IMR-90 (cell line): ENCODE measurements at regions not wholly inside any gene's neighbourhood (a gene's known extent, or its start where the extent isn't known, plus 50 kb on each side); places are given as distances from the start of the nearest gene placed in this dataset.

Experiments used
- ATAC-seq: fragments of 200-7000 bp; cut with Tn5 transposase; 2 replicates; pipeline ENCODE4 v1.9.1; 2020; ENCODE audit warnings: low read depth, mild to moderate bottlenecking, moderate library complexity
- BruUV-seq: library from RNA; stranded (reverse); fragments of 400-500 nt; replicated peaks from 2 replicates; lab custom pipeline; 2021; lab: Mats Ljungman, UMichigan
- CTCF ChIA-PET: fragments of 300-600 bp; formaldehyde crosslinking; extraction: SDS; loops from one replicate; lab custom pipeline; 2021; ENCODE audit warnings: antibody characterized with exemption; lab: Yijun Ruan, JAX
- POLR2A ChIA-PET: fragments of 300-600 bp; sonication (Branson Sonifier 250); formaldehyde crosslinking; loops from one replicate; lab custom pipeline; 2022; ENCODE audit warnings: antibody characterized with exemption; ENCODE audit not compliant: unreplicated experiment; lab: Charles Lee
- DNase-seq: peaks from one replicate; pipeline ENCODE4 v3.0.0; 2013
- H2AFZ ChIP-seq: replicated peaks from 2 replicates; pipeline ENCODE3; 2013; ENCODE audit warnings: low read length, mild to moderate bottlenecking; ENCODE audit not compliant: poor library complexity
- H2AK5ac ChIP-seq: 2 replicates; pipeline ENCODE4 v1.6.1; 2013; ENCODE audit warnings: low read depth, low read length, inconsistent platforms
- H2AK9ac ChIP-seq: replicated peaks from 2 replicates; pipeline ENCODE3; 2013; ENCODE audit warnings: mild to moderate bottlenecking, low read depth, low read length, moderate library complexity; ENCODE audit not compliant: poor library complexity
- H2BK120ac ChIP-seq: 2 replicates; pipeline ENCODE4 v1.6.1; 2013; ENCODE audit warnings: low read depth, low read length, inconsistent platforms
- H2BK15ac ChIP-seq: 3 replicates; pipeline ENCODE4 v1.6.1; 2013; ENCODE audit warnings: low read depth, low read length, inconsistent platforms
- H2BK20ac ChIP-seq: 2 replicates; pipeline ENCODE4 v1.6.1; 2013; ENCODE audit warnings: low read depth, mild to moderate bottlenecking, inconsistent platforms, low read length, moderate library complexity
- H2BK5ac ChIP-seq: 2 replicates; pipeline ENCODE4 v1.6.1; 2013; ENCODE audit warnings: mild to moderate bottlenecking, low read depth, low read length, inconsistent platforms; ENCODE audit not compliant: poor library complexity, severe bottlenecking
- H3K14ac ChIP-seq: replicated peaks from 2 replicates; pipeline ENCODE4 v1.6.1; 2013; ENCODE audit warnings: low read depth, low read length, inconsistent platforms
- H3K18ac ChIP-seq: 2 replicates; pipeline ENCODE4 v1.6.1; 2013; ENCODE audit warnings: low read depth, low read length, control low read depth
- H3K23ac ChIP-seq: 2 replicates; pipeline ENCODE4 v1.6.1; 2013; ENCODE audit warnings: low read depth, low read length, inconsistent platforms
- H3K27ac ChIP-seq: 2 replicates; pipeline ENCODE4 v1.5.1; 2013; ENCODE audit warnings: mild to moderate bottlenecking, control low read depth, low read length; ENCODE audit not compliant: insufficient read depth
- H3K27me3 ChIP-seq: 2 replicates; pipeline ENCODE4 v1.6.1; 2013; ENCODE audit warnings: low read length; ENCODE audit not compliant: control insufficient read depth, insufficient read depth
- H3K36me3 ChIP-seq: 2 replicates; pipeline ENCODE4 v1.6.1; 2013; ENCODE audit warnings: low read length, mixed read lengths; ENCODE audit not compliant: control insufficient read depth, insufficient read depth
- H3K4ac ChIP-seq: 2 replicates; pipeline ENCODE4 v1.6.1; 2013; ENCODE audit warnings: low read depth, low read length, inconsistent platforms
- H3K4me1 ChIP-seq: 2 replicates; pipeline ENCODE4 v1.6.1; 2013; ENCODE audit warnings: low read length, mixed read lengths; ENCODE audit not compliant: control insufficient read depth, insufficient read depth
- H3K4me2 ChIP-seq: 2 replicates; pipeline ENCODE4 v1.6.1; 2013; ENCODE audit warnings: low read depth, mild to moderate bottlenecking, control low read depth, low read length, moderate library complexity
- H3K4me3 ChIP-seq: 2 replicates; pipeline ENCODE4 v1.5.1; 2013; ENCODE audit warnings: low read depth, mild to moderate bottlenecking, control low read depth, low read length, moderate library complexity; ENCODE audit not compliant: insufficient read depth
- H3K56ac ChIP-seq: 2 replicates; pipeline ENCODE4 v1.6.1; 2013; ENCODE audit warnings: low read length, inconsistent platforms; ENCODE audit not compliant: insufficient read depth; ENCODE audit errors: extremely low read depth
- H3K79me1 ChIP-seq, 2 experiments: 2 replicates each; pipeline ENCODE4 v1.6.1; 2013; ENCODE audit warnings: low read length in 2 of 2, inconsistent platforms in 1 of 2, low read depth in 1 of 2
- H3K9ac ChIP-seq: 2 replicates; pipeline ENCODE4 v1.6.1; 2013; ENCODE audit warnings: low read depth, low read length, control low read depth
- H3K9me1 ChIP-seq: 2 replicates; pipeline ENCODE4 v1.6.1; 2013; ENCODE audit warnings: low read length, inconsistent platforms; ENCODE audit not compliant: insufficient read depth
- H3K9me3 ChIP-seq: 2 replicates; pipeline ENCODE4 v1.6.1; 2013; ENCODE audit warnings: low read length; ENCODE audit not compliant: control insufficient read depth, insufficient read depth
- H4K20me1 ChIP-seq: 2 replicates; pipeline ENCODE4 v1.6.1; 2013; ENCODE audit warnings: low read length, inconsistent platforms; ENCODE audit not compliant: insufficient read depth
- H4K5ac ChIP-seq: 2 replicates; pipeline ENCODE4 v1.6.1; 2013; ENCODE audit warnings: mild to moderate bottlenecking, low read depth, low read length, control low read depth
- H4K8ac ChIP-seq, 2 experiments: 2 replicates each; pipeline ENCODE4 v1.6.1; 2013; ENCODE audit warnings: low read depth in 2 of 2, low read length in 2 of 2, control low read depth in 1 of 2, inconsistent platforms in 1 of 2
- H4K91ac ChIP-seq: 2 replicates; pipeline ENCODE4 v1.6.1; 2013; ENCODE audit warnings: low read depth, low read length, inconsistent platforms; ENCODE audit not compliant: insufficient read depth
- BHLHE40 ChIP-seq: fragments of 150-350 bp; IDR thresholded peaks from 2 replicates; pipeline ENCODE4 v1.6.1; 2016; ENCODE audit warnings: mild to moderate bottlenecking, low read depth, low read length
- CEBPB ChIP-seq: IDR thresholded peaks from 2 replicates; pipeline ENCODE4 v1.6.1; 2012; ENCODE audit warnings: low read depth, low read length, improper control_type of control experiment
- CHD1 ChIP-seq: IDR thresholded peaks from 2 replicates; pipeline ENCODE4 v1.6.1; 2012; ENCODE audit warnings: low read depth, low read length, improper control_type of control experiment
- FOS ChIP-seq: fragments of 150-350 bp; IDR thresholded peaks from 2 replicates; pipeline ENCODE4 v1.6.1; 2016; ENCODE audit warnings: low read depth, low read length
- MAFK ChIP-seq: IDR thresholded peaks from 2 replicates; pipeline ENCODE4 v1.6.1; 2012; ENCODE audit warnings: low read depth, low read length, improper control_type of control experiment
- MAZ ChIP-seq: IDR thresholded peaks from 2 replicates; pipeline ENCODE4 v1.6.1; 2012; ENCODE audit warnings: low read depth, mild to moderate bottlenecking, low read length, improper control_type of control experiment, moderate library complexity, borderline replicate concordance
- MXI1 ChIP-seq: IDR thresholded peaks from 2 replicates; pipeline ENCODE4 v1.6.1; 2012; ENCODE audit warnings: low read depth, mild to moderate bottlenecking, low read length, moderate library complexity, borderline replicate concordance
- NFE2L2 ChIP-seq: fragments of 150-350 bp; IDR thresholded peaks from 2 replicates; pipeline ENCODE4 v1.6.1; 2016; ENCODE audit warnings: low read depth, mild to moderate bottlenecking, low read length
- POLR2A ChIP-seq: IDR thresholded peaks from 2 replicates; pipeline ENCODE4 v1.6.1; 2012; ENCODE audit warnings: mild to moderate bottlenecking, low read depth, low read length
- RAD21 ChIP-seq: IDR thresholded peaks from 2 replicates; pipeline ENCODE4 v1.6.1; 2012; ENCODE audit warnings: low read length, improper control_type of control experiment
- RCOR1 ChIP-seq: IDR thresholded peaks from 2 replicates; pipeline ENCODE4 v1.6.1; 2012; ENCODE audit warnings: mild to moderate bottlenecking, low read length, improper control_type of control experiment; ENCODE audit not compliant: insufficient replicate concordance
- RFX5 ChIP-seq: IDR thresholded peaks from 2 replicates; pipeline ENCODE4 v1.8.0; 2012; ENCODE audit warnings: low read depth, mild to moderate bottlenecking, low read length, moderate library complexity
- SMC3 ChIP-seq: fragments of 150-350 bp; IDR thresholded peaks from 2 replicates; pipeline ENCODE4 v1.6.1; 2016; ENCODE audit warnings: low read depth, mild to moderate bottlenecking, antibody characterized with exemption, low read length, moderate library complexity
- WGBS, 2 experiments: methylation state at CpG; one replicate each; pipeline versions ENCODE4 v1.1.5 to v1.1.7; 2013; ENCODE audit warnings: missing lambda C conversion rate in 2 of 2; ENCODE audit not compliant: insufficient read length in 1 of 2; ENCODE audit errors: extremely low coverage in 2 of 2; 5-methylcytosine and 5-hydroxymethylcytosine counted together
- dilution Hi-C: fragments of 300-500 bp; cut with HindIII; formaldehyde crosslinking; loops from one replicate; pipeline ENCODE4 v1.14.3; 2018; ENCODE audit warnings: low sequenced_read_pairs; ENCODE audit not compliant: unreplicated experiment
- in situ Hi-C: fragments of 300-500 bp; cut with MboI; formaldehyde crosslinking; loops from 3 replicates; pipeline ENCODE4 v1.14.3; 2019; ENCODE audit warnings: low sequenced_read_pairs, inconsistent platforms, mixed read lengths
- intact Hi-C: fragments of 100-400 bp; cut with micrococcal nuclease; formaldehyde crosslinking; loops from 2 replicates; pipeline ENCODE4 v1.10.0; 2022
- TF ChIP-seq, protein P1 (sequence below): conservative IDR thresholded peaks from 2 replicates; pipeline ENCODE4 v1.5.1; 2012; ENCODE audit warnings: mild to moderate bottlenecking, low read depth, low read length, improper control_type of control experiment
- TF ChIP-seq, protein P2 (sequence below): fragments of 150-350 bp; IDR thresholded peaks from 2 replicates; pipeline ENCODE4 v1.6.1; 2017; ENCODE audit warnings: mild to moderate bottlenecking, antibody characterized with exemption, low read length, low read depth
- TF ChIP-seq, protein P3 (sequence below): fragments of 150-350 bp; IDR thresholded peaks from 2 replicates; pipeline ENCODE4 v1.6.1; 2016; ENCODE audit warnings: low read depth, mild to moderate bottlenecking, low read length, moderate library complexity, borderline replicate concordance

DNA sequence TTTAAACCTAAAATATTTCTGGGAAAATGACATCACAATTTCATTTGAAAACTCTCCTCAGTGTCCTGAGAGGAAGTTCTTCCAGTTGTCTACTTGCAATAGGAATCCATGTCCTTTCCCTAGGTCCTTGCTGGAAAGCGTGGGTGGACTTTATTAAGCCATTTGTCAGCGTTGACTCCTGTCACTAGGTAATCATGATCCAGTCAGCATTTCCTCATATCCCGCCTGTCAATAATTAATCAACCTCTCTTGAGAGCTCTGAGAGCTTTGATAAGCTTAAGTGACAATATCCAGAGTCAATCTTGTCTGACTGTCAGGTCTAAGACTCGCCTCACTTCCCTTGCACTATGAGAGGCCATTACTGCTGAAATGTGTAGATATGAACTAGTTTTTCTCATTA, 107.2 kb upstream of the SLIT3 start:
- H2BK5ac ChIP-seq: no peak overlapping the region
- H3K27ac ChIP-seq: no peak overlapping the region
- H3K9me3 ChIP-seq: no peaks in the 10 kb centered on the region
- H3K36me3 ChIP-seq: no peaks in the 10 kb centered on the region
- H3K14ac ChIP-seq: no peak overlapping the region
- in situ Hi-C loops (no loop called here), dilution Hi-C loops (no loop called here), intact Hi-C loops (no loop called here)
- no peak overlapping the region for H3K56ac ChIP-seq
- DNase-seq: no peak
- ChIA-PET POLR2A (no interaction called here), CTCF (no interaction called here)
- no peak overlapping the region for H3K4me3 ChIP-seq
- no peak overlapping the region for H2AK9ac ChIP-seq
- no peak overlapping the region for H3K23ac ChIP-seq
- BruUV-seq: no TSS peak
- H3K9ac ChIP-seq: no peak overlapping the region
- no peak overlapping the region for H4K5ac ChIP-seq
- H2BK15ac ChIP-seq: no peak overlapping the region
- H4K20me1 ChIP-seq: no peaks in the 10 kb centered on the region
- H3K79me1 ChIP-seq: no peaks in the 10 kb centered on the region
- no peak overlapping the region for H2BK20ac ChIP-seq
- H3K18ac ChIP-seq: no peak overlapping the region
- H3K4me2 ChIP-seq: no peak overlapping the region
- no peak overlapping the region for H4K91ac ChIP-seq
- H4K8ac ChIP-seq: no peak overlapping the region
- no peak overlapping the region for H2AFZ ChIP-seq
- TF ChIP-seq MXI1 (no peak), FOS (no peak), MAZ (no peak), CEBPB (no peak), MAFK (no peak), CHD1 (no peak), RAD21 (no peak), SMC3 (no peak), NFE2L2 (no peak), RFX5 (no peak), BHLHE40 (no peak), POLR2A (no peak), RCOR1 (no peak)
- TF ChIP-seq, protein P1, sequence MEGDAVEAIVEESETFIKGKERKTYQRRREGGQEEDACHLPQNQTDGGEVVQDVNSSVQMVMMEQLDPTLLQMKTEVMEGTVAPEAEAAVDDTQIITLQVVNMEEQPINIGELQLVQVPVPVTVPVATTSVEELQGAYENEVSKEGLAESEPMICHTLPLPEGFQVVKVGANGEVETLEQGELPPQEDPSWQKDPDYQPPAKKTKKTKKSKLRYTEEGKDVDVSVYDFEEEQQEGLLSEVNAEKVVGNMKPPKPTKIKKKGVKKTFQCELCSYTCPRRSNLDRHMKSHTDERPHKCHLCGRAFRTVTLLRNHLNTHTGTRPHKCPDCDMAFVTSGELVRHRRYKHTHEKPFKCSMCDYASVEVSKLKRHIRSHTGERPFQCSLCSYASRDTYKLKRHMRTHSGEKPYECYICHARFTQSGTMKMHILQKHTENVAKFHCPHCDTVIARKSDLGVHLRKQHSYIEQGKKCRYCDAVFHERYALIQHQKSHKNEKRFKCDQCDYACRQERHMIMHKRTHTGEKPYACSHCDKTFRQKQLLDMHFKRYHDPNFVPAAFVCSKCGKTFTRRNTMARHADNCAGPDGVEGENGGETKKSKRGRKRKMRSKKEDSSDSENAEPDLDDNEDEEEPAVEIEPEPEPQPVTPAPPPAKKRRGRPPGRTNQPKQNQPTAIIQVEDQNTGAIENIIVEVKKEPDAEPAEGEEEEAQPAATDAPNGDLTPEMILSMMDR: no peak
- TF ChIP-seq, protein P2, sequence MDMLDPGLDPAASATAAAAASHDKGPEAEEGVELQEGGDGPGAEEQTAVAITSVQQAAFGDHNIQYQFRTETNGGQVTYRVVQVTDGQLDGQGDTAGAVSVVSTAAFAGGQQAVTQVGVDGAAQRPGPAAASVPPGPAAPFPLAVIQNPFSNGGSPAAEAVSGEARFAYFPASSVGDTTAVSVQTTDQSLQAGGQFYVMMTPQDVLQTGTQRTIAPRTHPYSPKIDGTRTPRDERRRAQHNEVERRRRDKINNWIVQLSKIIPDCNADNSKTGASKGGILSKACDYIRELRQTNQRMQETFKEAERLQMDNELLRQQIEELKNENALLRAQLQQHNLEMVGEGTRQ: no peak
- TF ChIP-seq, protein P3, sequence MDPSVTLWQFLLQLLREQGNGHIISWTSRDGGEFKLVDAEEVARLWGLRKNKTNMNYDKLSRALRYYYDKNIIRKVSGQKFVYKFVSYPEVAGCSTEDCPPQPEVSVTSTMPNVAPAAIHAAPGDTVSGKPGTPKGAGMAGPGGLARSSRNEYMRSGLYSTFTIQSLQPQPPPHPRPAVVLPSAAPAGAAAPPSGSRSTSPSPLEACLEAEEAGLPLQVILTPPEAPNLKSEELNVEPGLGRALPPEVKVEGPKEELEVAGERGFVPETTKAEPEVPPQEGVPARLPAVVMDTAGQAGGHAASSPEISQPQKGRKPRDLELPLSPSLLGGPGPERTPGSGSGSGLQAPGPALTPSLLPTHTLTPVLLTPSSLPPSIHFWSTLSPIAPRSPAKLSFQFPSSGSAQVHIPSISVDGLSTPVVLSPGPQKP: no peak
- no peaks in the 10 kb centered on the region for H3K4me1 ChIP-seq
- H2BK120ac ChIP-seq: no peak overlapping the region
- no peak for ATAC-seq
- WGBS, 2 experiments: 40% methylated on average over 3 of the region's 4 CpGs; no CpG with 5 or more reads in 1 of the 2 experiments
- H3K4ac ChIP-seq: no peak overlapping the region
- H3K9me1 ChIP-seq: no peaks in the 10 kb centered on the region
- H3K27me3 ChIP-seq: no peaks in the 10 kb centered on the region
- no peak overlapping the region for H2AK5ac ChIP-seq
